GM19324 (cell line): ENCODE measurements at regions not wholly inside any gene's neighbourhood (a gene's known extent, or its start where the extent isn't known, plus 50 kb on each side); places are given as distances from the start of the nearest gene placed in this dataset.
"Not testable (repeated sequence)": the region's sequence is repeated elsewhere in the genome, so short reads cannot be mapped to it uniquely, and the experiment has no call there.

Experiments
- ATAC-seq: cut with Tn5 transposase; IDR thresholded peaks from one replicate; pipeline ENCODE4 v1.9.1; 2021; ENCODE audit warnings: mild to moderate bottlenecking, moderate library complexity; ENCODE audit not compliant: unreplicated experiment, low FRiP score

DNA sequence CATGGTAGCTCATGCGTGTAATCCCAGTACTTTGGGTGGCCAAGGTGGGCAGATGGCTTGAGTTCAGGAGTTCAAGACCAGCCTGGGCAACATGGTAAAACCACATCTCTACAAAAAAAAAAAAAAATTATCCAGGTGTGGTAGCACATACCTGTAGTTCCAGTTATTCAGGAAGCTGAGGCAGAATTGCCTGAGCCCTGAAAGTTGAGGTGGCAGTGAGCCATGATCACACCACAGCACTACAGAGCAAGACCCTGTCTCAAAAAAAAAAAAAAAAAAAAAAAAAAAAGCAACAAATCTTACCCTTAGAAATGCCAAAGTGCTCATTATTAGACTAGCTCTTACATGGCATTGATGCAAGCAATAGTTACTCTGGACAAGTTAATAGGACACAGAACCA, 724.9 kb downstream of the MAT2B start:
- no peak for ATAC-seq

DNA sequence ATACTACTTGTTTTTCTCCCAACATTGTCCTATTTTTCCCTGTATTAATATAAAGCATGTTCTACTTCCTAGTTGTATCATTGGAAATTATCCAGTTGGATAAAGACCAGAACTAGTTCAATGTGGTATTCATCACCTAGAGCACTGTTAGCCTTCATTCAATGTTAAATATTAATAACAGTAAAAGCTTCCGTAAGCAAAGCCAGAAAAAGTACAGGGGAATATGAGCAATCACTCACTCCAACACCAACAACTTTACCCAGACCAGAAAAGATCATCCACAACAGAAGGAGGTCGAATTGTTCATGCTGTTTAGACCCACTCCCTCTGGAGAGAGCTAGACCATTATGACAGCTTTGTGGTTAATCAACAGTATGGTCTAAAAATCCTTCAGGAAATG, 728.4 kb downstream of the MAT2B start:
- ATAC-seq, result no peak

DNA sequence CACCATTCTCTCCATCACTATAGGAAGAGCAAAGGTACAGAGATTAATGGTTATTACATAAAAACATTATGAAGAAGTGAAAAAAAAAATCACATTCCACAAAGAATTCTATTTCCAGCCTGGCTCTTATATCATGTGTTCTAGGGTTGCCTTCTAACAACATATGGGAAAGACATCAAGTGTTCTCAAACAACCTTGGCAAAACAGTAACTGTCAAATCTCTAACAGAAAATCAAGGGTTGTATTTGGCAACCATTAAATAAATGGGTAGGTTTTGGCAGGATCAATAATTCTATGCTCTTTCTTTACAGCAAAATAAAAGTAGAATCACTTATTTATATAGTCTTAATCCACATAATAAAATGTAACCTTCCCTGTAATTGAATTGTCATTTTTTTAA, 728.9 kb downstream of the MAT2B start:
- ATAC-seq, result no peak

DNA sequence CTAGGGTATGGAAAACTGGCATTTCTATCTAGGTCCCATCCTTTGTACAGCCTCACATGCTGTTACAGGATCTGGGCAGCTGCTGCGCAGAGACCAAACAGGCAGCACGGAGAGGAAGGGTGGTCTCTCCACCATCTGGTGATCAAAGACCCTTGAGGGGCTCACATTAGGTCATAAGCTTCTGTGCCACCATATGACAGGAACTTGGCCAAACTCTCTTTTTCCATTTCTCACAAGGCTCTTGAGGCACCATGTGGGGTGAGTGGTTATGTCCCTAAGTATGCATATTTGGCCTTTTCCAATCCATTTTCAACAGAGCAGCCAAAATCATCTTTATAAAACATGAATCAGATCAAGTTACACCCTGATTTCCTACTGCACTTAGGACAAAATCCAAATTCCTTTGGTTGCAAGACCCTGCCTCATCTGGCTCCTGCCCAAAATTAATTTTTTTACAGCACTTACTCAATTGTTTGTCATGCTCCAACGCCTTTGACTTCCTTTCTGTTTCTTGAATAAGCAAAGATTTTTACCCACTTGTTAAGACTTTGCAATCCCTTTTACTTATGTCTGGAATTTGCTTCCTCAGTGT, 730.0 kb downstream of the MAT2B start:
- no peak for ATAC-seq

DNA sequence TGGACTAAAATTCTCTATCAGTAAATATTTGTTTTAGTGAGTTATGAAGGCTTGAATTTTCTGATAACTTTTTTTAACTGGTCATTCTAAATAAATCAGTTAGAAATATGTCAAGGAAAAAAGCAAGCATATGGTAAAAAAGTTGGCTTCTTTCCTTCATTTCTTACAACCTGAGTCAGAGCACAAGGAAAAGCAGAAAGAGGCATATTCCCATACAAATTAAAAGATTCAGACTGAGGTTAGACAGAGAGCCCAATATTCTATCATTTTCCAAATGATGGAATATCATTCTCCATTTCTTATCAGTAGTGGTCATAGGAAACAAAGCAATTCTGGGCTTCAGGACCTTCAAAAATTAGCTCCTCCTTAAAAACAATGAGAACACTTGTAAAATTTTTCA, 732.1 kb downstream of the MAT2B start:
- no peak for ATAC-seq

DNA sequence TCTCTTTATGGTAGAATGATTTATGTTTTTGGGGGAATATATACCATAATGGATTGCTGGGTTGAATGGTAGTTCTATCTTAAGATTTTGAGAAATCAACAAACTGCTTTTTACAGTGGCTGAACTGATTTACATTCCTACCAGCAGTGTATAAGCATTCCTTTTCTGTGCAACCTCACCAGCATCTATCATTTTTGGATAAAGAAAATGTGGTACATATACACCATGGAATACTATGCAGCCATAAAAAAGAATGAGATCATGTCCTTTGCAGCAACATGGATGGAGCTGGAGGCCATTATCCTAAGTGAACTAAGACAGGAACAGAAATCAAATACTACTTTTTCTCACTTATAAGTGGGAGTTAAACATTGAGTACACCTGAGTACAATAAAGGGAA, 746.4 kb downstream of the MAT2B start:
- not testable (repeated sequence) for ATAC-seq

DNA sequence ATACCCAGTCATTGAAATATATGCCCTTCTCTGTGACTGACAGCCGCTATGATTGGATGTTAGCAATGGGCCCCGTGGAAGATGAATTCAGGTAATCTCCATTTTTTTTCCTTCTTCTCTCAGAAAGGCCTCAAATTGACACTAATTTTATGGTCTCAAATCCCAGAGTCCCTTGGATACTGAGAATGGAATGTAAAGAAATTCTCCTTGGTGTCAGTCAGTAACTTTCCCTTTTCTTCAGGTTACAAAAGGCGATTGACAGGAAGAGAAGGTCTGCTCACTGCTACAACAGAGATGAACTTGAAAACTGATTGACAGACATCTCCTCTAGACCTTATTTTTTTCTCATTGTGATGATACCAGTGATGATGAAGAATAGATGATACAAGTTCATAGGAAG, 748.3 kb downstream of the MAT2B start:
- ATAC-seq, result no peak

DNA sequence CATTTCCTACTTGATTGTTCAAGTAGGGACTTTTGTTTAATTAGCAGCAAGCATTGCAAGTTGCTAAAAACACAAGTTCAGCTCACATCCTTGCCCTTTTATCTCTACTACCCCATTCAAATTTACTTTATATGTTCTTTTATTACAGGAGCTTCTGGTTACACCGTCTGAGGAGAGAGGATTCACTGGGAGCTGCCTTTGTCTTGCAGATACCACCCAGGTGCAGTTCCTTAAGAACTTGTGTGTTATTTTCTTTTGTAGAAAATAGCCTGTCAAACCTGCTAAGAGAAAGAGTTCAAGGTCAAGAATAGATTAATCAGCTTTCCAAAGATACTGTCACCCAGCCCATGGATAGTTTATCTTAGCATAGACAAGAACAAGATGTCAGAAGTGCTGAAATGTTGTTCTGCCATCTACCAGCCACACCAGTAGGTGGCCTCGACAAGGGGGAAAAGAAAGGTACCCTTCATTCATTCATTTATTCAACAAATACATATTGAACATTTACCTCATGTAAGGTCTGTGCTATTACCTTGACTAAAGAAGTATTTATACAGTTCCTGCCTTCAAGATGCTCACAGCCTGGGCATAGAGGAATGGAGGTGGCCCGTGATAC, 750.3 kb downstream of the MAT2B start:
- no peak for ATAC-seq

DNA sequence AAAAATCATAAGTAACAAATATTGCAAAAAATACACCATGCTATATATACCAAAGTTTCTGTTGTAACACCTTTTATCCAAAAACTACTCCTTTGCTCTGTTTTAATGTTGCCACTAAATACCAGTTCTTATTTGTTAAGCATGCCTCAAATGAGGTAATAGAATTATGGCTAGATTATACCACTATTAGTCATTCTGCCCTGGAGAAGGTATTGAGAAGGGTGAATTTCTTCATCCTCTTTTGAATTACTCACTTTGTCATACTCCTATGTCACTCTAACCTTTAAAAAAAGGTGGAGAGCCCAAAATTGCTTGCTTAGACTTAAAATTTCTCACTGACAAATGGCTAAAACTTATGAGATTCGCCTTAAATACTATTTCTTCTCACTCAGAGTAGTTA, 750.9 kb downstream of the MAT2B start:
- ATAC-seq, result no peak

DNA sequence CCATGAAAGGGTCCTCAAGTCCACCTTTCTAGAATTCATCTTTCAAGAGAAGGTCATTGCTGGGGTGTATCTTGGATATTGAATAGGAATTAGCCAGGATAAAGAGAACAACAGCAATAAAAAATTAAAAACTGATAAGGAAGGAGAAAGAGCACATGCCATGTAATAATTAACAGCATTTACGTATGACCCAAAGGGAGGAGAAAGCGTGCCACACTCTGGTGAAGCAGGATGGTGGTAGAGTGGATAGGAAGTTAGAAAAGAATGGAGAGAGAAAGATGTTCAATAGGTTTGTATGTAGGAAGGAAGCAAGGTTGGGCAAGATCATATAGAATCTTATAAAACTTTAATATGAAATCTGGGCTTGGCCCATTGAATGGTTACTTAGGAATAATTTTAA, 751.5 kb downstream of the MAT2B start:
- no peak for ATAC-seq

DNA sequence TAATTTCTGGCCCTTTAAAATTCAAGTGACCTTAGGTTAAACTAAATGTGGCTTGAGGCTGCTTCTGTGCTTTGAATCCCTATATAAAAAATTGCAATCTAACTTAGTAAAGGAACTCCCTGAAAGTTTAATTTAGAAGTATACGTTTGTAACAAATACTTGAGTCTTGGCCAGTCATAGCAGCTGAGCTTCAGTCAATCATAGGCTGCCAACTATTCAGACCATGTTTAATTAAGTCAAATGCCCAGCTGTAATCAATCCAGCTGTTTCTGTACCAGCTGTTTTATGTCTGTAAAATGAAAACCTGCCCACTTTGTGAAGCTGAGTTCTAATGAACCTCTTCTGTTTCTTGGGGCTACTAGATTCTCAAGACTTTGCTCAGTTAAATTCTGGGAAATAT, 760.1 kb downstream of the MAT2B start:
- no peak for ATAC-seq

DNA sequence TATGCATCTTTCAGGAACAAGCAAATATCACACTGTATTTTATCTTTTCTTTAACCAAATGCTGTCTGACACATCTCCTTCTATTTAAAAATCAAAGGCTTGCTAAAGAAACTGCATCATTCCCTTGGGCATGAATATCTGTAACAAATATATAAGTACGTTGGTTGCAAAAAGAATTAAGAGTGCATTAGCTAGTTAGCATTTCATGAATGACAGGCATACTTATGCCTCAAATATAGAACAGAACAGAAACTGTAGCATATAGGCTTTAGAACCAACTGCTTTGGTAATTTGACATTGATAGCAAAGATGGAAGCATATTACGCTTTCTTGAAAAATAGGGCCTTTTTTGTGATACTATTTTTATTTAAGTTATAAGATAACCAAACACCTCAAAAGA, 761.2 kb downstream of the MAT2B start:
- no peak for ATAC-seq

DNA sequence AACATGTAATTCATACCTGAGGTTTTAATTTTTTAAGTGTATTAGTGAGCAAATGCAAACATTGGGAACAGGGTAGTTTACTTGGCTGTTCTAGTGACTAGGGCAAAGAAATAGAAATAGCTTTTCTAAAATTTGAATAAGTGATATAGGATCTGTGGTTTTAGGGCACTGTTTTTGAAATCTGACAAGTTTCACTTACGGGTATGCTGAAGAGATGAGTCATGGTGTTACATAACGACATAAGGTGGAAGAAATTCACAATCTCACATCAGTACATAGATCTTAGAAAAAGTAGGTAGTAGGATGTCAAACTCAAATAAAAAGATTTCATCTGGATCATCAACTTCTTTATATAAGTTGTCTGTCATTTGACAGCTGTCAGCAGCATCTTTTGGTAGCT, 772.3 kb downstream of the MAT2B start:
- no peak for ATAC-seq

DNA sequence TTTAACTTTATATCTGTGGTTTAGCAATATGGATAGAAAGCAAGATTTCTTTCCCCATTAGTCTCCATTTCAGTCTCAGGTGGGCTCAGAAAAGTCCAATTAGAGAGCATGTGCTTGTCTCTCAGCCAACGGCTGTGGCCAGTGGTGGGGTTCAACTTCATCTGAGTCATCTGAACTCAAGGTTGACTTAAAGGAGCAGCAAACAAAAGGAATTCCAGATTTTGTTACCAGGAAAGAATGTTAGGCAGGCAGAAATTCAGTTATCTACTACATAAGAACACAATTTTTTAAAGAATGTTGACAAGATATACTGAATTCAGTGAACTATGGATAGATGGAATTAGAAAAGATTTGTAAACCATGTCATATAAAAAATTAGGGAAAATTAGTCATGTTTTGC, 784.1 kb downstream of the MAT2B start:
- no peak for ATAC-seq

DNA sequence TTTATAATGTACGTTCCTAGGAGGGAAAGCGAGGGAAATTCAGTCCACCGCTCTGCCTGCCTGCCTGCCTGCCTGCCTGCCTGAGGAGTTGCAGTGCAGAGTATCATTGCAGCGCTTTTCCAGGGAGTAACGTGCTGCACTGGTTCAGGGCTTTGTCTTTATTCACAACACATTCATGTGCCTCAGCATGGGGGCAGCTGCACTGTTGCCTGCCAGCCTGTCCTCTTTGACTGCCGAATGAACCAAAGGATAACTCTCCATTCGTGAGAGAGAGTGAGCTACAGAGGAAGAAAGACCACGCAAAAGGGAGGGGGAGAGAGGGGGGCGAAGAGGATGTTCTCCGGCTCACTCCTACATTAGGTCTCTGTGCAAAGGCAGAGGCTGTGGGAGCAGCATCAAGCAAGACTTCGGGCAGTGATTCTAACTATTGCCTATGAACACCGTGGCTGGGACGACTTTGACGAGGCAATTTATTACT, 791.2 kb downstream of the MAT2B start:
- no peak for ATAC-seq

DNA sequence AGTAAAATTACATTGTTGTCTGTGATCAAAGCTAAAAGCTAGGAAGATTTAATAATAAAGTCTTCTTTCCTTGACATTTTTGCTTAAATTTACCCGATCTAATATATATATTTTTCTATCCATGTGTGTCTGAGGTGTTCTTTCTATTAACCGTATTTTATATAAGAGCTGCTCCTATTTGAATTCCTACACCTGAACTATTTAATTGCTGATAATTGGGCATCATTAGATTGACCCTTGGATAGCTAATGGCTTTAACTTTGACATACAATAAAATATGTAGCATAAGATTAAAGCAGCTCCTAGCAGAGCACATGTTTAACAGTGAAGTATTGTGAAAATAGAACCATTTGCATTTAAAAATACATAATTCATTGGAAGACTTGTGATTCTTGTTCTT, 792.7 kb downstream of the MAT2B start:
- no peak for ATAC-seq

DNA sequence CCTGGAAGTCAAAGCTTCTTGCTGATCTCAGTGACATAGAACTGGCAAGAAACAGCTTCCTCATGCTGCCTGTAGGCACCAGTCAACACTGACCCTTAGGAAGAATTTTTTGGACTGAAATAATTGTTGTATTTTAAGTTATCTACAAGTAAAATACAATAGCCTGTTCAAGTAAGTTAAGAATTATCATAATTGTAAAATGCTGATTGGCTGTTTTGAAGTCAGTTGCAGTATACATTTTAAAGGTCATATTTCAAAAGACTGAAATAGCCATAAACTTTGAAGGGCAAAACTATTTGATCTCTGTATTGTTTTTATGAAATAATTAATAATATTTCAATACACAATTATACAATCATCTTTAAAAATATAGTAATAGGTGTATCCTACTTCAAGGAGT, 794.9 kb downstream of the MAT2B start:
- no peak for ATAC-seq

DNA sequence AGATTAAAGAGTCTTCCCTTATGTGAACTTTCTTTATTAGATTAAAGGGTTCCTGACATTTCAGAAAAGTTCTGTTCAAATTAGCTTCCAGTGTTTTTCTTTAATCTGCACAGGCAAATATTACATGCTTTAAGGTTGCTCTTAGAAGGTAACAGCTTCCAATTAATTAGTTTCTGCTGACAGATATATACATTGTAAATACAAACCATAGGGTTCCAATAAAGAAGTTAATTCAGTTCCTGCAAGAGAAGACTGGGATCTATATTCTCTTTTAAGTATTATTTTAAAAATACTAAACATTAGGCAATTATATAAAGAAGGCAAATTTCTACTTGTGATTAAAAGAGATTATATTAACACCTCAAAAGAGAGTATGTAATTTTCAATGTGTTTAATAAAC, 795.7 kb downstream of the MAT2B start:
- ATAC-seq, result no peak

DNA sequence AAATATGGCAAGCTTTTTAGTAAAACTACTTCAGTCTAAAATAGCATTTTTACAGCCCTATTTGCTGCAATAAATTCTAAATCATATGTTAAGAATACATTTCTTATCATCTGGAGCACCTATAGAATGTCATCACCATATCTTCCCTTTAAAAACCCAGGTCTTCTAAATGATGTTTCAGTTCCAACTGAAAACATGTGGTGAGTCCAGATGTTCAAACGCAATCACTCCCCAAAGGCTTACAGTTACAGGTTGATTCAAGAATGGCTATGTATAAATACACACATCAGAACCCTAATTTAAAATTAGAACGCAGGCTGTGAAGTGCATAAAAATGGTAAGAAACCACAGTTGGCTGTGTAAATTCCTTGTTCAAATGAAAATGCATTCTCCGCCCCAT, 796.3 kb downstream of the MAT2B start:
- ATAC-seq, result no peak

DNA sequence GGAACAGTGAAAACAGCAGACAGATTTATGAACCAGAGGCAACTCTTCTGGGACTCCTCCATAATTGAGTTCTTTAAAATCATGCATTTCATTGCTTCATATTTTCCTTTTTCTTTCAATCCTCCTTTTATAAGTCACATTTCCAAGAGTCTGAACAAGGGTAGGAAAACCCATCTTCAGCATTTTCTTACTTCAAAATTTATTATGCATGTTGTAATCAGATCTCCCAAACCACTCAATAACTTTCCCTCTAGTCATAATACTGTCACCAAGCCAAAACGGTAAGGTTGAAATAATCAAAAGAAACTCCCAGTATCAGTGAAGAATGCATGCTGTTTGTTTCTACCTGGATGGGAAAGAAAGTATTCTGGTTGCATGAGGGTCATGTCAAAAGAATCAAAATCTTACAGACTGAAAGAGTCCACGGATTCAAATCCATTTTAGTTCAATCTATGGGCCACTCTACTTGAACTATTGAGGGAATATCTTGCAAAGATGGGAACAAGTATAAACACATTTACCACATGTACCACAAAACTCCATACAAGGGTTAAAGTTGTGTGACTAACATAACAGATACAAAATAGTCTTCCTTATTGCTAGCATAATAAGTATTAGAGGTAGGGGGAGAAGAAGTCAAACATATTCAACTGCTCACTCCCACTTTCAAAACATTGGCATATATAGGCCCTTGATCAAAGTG, 797.3 kb downstream of the MAT2B start:
- ATAC-seq, result no peak

DNA sequence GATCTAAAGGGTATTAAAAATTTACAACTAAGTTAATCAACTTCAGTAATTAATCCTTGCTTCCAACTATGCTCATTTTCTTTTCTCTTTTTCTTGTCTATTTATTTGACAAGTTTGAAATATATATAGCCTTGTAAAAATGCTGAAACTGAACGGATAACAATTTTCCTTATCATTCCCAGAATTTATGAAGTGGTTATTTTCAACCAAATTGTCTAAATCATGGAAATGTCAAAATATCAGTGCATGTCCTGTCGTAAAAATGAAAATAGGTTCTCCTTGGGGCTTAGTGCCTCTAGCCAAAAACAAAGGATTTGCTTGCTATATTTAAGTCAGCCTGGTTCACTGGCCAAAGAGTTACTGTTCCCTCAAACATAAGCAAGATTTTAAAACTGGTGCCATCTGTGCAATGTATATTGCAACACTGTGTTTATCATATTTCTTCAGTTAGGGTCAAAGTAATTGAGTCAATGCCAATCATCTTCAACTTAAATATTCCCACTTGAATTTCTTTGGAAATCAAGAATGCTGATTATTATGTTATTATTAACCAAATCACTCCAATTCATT, 798.3 kb downstream of the MAT2B start:
- no peak for ATAC-seq

DNA sequence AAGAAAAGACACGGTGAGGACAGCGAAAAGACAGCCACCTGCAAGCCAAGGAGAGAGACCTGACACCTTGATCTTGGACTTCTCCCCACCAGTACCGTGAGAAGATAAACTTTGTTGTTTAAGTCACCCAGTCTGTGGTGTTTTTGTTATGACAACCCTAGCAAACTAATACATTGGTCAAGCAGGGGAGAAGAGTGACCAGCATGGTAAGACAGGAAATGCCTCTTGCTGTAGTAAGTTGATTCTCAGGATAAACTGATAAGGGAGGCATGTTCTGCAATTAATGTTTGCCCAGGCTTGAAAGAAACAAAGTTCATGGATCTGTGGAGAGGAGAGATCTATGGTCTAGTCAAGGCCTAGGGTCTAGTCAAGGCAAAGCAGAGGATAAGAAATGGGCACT, 801.2 kb downstream of the MAT2B start:
- ATAC-seq, result no peak
